ENCODE measurements at regions not wholly inside any gene's neighbourhood (a gene's known extent, or its start where the extent isn't known, plus 50 kb on each side); places are given as distances from the start of the nearest gene placed in this dataset.
A peak's percentile ranks its signal among the peaks of the same experiment; 100 is the strongest.

DNA sequence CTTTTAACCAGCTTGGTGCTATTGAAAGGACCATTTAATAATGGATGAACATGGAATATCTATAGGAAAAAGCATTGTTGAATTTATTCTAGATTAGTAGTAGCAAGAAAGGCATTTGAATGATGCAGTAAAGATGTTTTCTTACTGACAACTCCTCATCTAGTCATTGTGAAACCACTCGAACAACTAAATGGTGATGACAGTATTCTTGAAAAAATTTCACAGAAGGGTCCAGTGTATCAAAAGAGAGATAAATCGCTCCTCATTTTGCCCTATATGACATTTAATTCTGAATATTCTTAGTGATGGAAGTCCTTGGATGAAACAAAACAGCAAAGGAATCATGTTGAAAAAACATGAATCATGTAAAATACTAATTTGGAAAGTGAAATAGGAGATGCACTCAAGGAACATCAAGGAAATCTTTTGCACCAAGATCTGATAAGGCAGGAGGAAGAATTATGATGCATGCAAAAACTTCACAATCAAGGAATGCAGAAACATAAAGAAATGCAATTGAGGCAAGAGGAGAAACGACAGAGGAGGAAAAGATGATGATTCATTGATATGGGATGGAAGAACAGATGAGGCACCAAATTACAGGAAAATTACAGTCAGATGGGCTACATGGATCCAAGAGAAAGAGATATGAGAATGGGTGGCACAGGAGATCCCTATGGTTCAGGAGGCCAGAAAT lies 190.4 kb downstream of the DDX3Y start:
- H3K27ac ChIP-seq, result no peak overlapping the region
- no peak for ATAC-seq
- no peaks in the 10 kb centered on the region for H3K9me3 ChIP-seq
- intact Hi-C loops (cut with DNase I), result no loop called here
- no peaks in the 10 kb centered on the region for H3K4me1 ChIP-seq
- no peaks in the 10 kb centered on the region for H3K27me3 ChIP-seq
- no peak overlapping the region for H3K4me3 ChIP-seq
- WGBS (ENCODE audit: insufficient coverage, low coverage, low lambda C conversion rate, missing lambda C conversion rate), result no CpG with 5 or more reads among the region's 3 CpGs
- no peak for TF ChIP-seq POLR2A (IDR thresholded peaks at IDR 0.05)
- TF ChIP-seq, protein P1, sequence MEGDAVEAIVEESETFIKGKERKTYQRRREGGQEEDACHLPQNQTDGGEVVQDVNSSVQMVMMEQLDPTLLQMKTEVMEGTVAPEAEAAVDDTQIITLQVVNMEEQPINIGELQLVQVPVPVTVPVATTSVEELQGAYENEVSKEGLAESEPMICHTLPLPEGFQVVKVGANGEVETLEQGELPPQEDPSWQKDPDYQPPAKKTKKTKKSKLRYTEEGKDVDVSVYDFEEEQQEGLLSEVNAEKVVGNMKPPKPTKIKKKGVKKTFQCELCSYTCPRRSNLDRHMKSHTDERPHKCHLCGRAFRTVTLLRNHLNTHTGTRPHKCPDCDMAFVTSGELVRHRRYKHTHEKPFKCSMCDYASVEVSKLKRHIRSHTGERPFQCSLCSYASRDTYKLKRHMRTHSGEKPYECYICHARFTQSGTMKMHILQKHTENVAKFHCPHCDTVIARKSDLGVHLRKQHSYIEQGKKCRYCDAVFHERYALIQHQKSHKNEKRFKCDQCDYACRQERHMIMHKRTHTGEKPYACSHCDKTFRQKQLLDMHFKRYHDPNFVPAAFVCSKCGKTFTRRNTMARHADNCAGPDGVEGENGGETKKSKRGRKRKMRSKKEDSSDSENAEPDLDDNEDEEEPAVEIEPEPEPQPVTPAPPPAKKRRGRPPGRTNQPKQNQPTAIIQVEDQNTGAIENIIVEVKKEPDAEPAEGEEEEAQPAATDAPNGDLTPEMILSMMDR (IDR thresholded peaks at IDR 0.05), result no peak
- DNase-seq, result no peak
- no peaks in the 10 kb centered on the region for H3K36me3 ChIP-seq

DNA sequence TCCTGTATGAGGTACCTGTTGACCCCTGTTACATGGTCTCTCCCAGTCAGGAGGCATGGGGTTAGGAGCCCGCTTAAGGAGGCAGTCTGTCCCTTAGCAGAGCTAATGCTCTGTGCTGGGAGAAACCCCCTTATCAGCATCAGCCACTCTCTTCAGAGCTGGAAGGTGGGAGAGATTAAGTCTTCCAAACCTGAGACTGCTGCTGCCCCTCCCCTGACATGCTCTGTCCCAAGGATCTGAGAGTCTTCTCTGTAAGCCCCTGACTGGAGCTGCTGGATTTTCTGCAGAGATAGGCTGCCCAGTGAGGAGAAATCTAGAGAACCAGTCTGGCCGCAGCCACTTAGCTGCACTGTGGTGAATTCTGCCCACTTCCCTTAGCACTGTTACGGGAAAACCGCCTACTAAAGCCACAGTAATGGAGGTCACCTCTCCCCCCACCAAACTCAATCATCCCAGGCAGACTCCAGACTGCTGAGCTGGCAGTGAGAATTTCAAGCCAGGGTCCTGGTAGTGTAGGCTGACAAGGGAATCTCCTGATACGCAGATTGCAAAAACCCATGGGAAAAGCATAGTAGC lies 222.3 kb downstream of the DDX3Y start:
- intact Hi-C loops (cut with DNase I), result no loop called here
- no peak for DNase-seq
- Histone ChIP-seq H3K9me3 (no peaks in the 10 kb centered on the region), H3K4me1 (no peaks in the 10 kb centered on the region), H3K36me3 (no peaks in the 10 kb centered on the region), H3K4me3 (no peak overlapping the region), H3K27me3 (no peaks in the 10 kb centered on the region), H3K27ac (no peak overlapping the region)
- no peak for ATAC-seq
- WGBS (ENCODE audit: insufficient coverage, low coverage, low lambda C conversion rate, missing lambda C conversion rate), result no CpG with 5 or more reads among the region's 5 CpGs
- no peak for TF ChIP-seq POLR2A (IDR thresholded peaks at IDR 0.05)
- TF ChIP-seq, protein P1 (IDR thresholded peaks at IDR 0.05), result no peak

DNA sequence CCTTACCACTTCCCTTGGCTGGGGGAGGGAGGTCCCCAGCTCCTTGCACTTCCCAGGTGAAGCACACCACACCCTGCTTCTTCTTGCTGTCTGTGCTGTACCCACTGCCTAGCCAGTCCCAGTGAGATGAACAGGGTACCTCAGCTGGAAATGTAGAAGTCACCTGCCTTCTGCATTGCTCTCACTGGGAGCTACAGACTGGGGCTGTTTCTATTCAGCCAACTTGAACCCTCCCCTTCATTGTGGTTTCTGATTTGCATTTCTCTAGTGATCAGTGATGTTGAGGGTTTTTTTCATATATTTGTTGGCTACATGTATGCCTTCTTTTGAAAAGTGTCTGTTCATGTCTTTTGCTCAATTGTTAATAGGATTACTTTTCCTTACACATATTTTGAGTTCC lies 222.8 kb downstream of the DDX3Y start:
- DNase-seq, result no peak
- Histone ChIP-seq H3K27me3 (no peaks in the 10 kb centered on the region), H3K9me3 (no peaks in the 10 kb centered on the region), H3K4me3 (no peak overlapping the region), H3K36me3 (no peaks in the 10 kb centered on the region), H3K4me1 (no peaks in the 10 kb centered on the region), H3K27ac (no peak overlapping the region)
- TF ChIP-seq, protein P1 (IDR thresholded peaks at IDR 0.05), result no peak
- TF ChIP-seq POLR2A (IDR thresholded peaks at IDR 0.05), result no peak
- intact Hi-C loops (cut with DNase I), result no loop called here
- no peak for ATAC-seq

DNA sequence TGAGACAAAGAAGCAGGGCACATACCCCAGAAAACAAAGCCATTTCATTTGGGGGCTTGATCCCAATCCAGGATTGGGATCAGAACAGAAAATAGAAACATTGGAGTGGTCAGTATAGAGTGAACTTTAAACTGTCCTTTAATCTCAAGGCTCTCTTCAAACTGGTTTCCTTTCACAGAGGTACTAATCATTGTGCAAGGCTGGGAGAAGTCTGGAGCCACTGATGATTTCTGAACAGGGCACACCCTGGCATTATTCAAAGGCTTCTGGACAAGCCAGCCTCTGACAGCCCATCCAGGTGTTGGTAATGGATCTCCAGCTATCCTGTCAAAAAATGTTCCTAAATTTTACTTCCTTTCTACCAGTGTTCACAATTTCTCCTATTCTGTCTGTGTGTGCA lies 244.5 kb downstream of the DDX3Y start:
- Histone ChIP-seq H3K9me3 (no peaks in the 10 kb centered on the region), H3K27me3 (no peaks in the 10 kb centered on the region), H3K4me3 (no peak overlapping the region), H3K27ac (no peak overlapping the region), H3K4me1 (no peaks in the 10 kb centered on the region), H3K36me3 (no peaks in the 10 kb centered on the region)
- intact Hi-C loops (cut with DNase I), result no loop called here
- DNase-seq, result no peak
- ATAC-seq, result peak in 1 of 4 donors; percentile 69
- TF ChIP-seq POLR2A (IDR thresholded peaks at IDR 0.05), result no peak
- TF ChIP-seq, protein P1 (IDR thresholded peaks at IDR 0.05), result no peak

DNA sequence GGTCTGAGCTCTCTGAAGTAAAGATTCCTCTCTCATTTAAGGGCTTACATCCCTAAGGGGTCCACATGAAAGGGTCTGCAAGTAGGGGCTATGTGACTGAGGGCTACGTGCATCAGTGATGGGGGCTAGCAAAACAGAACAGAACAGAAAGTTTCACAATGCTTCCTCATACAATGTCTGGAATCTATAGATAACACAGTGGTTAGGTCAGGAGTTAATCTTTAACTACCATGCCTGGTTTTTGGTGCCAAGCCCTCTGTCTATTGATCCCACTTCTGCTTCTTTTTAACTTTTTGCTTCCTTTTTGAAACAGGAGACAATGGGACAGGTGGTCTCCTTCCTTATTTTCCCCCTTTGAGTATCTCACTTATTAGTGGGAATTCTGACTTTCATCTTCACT lies 263.0 kb downstream of the DDX3Y start:
- intact Hi-C loops (cut with DNase I), result no loop called here
- WGBS (ENCODE audit: insufficient coverage, low coverage, low lambda C conversion rate, missing lambda C conversion rate), result no CpG with 5 or more reads among the region's 1 CpG
- ATAC-seq, result no peak

More for the DNA sequence above, 263.0 kb downstream of the DDX3Y start:
- no peaks in the 10 kb centered on the region for H3K9me3 ChIP-seq
- H3K4me3 ChIP-seq, result no peak overlapping the region
- H3K4me1 ChIP-seq, result no peaks in the 10 kb centered on the region
- no peak for TF ChIP-seq POLR2A (IDR thresholded peaks at IDR 0.05)
- no peaks in the 10 kb centered on the region for H3K36me3 ChIP-seq
- no peak for DNase-seq
- no peak overlapping the region for H3K27ac ChIP-seq
- H3K27me3 ChIP-seq, result no peaks in the 10 kb centered on the region
